ENCODE measurements at regions not wholly inside any gene's neighbourhood (a gene's known extent, or its start where the extent isn't known, plus 50 kb on each side); places are given as distances from the start of the nearest gene placed in this dataset.

DNA sequence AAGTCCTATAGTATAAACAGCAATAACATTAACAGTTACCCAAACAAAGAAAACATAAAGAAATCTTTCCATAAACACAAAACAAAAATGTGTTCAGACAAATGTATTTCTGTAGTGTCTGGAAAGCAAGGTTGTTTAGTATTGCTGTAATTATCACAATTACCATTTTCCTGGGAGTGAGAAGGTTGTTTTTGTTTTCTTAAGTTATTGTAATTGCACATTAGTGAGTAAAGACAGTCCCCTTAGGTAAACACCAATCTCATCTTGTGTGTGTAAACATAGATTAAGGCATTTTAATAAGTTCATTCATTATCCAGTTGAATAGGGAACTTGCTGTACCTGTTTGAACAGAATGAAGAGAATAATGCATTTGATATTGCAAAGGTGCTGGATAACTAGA is 356.9 kb upstream of the ADGRL4 start:
- no peak for DNase-seq (ENCODE audit: low spot score)

DNA sequence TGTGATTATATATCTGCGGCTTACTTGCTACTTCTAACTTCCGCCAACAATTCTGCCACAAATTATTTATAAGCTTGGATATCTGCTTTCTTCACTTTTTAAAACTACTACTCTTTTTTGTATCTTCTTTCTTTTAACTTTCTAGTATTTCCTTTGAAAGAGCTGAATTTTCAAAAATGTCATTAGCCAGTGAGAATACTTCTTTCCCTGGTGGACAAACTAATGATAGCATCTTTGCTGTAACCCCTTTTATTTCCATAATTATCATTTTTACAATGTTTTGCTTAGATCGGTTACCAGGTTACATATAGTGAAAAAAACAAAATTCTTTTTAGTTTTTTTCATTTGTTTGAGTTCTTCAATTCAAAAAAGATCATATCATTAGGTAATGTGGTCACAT is 355.9 kb upstream of the ADGRL4 start:
- no peak for DNase-seq (ENCODE audit: low spot score)

DNA sequence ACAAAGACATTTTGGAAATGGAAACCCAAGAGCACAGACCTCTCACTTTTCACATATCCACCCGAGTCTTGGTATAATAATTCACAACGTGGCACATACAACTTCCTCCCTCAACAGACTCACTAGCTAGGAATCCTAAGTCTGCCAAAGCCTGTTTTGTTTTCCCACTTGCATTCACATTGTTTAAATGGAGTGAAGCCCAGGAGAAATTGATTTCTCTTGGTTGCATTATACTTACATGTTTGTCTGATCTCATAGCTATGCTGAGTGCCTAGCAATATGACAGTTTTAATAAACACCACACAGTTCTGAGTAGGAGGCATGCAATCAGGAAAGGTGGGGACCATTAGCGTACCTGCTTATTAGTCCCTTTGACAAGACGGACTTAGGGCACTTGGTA is 348.6 kb upstream of the ADGRL4 start:
- DNase-seq (ENCODE audit: low spot score), result no peak

DNA sequence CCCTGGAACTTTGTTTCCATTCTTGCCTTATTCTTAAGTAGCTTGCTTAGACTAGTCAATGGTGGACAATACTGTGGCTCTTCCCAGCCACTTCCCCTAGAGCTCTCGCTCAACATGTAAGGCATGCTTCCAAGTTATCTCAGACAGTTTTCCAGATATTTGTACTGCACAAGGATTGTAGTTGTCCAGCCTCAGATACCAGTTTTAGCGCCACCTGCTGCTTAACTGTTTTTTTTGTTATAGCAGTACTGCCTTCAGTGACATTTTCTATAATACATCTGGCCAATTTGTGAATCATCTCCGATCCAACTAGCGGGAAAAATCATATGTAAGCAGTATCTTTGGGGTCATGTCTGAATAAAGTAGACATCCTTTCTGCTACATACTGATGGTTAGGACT is 346.7 kb upstream of the ADGRL4 start:
- DNase-seq (ENCODE audit: low spot score), result peak; percentile 10

DNA sequence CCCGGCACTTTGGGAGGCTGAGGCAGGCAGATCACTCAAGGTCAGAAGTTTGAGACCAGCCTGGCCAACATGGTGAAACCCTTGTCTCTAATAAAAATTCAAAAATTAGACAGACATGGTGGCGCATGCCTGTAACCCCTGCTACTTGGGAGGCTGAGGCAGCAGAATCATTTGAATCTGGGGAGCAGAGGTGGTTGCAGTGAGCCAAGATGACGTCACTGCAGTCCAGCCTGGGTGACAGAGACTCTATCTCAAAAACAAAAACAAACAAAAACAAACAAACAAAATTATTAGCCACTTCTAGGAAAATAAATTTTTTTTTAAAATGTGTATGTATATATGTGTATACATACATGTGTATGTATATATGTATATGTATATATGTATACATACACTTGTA is 320.3 kb upstream of the ADGRL4 start:
- DNase-seq (ENCODE audit: low spot score), result no peak

DNA sequence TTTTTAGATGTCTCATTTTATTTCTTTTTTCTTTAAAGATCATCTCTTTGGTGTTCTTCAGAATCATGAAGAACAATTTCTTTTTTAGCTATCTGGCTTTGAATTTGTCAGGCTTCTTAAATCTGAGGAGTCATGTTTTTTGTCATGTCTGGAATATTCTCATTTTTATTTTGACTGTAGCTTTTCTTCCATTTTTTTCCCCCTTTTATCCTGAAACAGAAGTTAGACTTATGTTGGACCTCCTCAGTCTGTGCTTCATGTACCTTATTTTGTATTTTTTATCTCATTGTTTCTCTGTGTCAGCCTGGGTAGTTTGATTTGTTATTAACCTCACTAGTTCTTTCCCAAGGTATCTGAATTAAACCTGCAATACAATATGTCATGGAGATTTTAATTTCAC is 319.2 kb upstream of the ADGRL4 start:
- DNase-seq (ENCODE audit: low spot score), result no peak

DNA sequence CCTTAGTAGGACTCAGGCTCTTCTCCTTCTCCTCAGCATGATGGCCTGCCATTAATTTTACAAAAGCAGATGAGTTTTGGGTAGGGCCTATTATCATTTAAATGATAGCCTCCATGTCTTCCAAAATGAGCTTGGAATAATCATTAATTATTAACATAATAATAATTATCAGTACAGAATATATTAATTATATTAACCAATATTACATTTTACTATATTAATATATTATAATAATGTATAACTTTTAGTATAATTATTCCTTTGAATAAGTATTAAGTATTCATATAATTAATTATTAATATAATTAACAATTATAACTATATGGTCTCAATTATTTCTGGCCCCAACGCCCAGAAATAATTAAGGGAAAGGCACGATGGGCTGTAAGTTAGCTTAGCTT is 318.6 kb upstream of the ADGRL4 start:
- no peak for DNase-seq (ENCODE audit: low spot score)

DNA sequence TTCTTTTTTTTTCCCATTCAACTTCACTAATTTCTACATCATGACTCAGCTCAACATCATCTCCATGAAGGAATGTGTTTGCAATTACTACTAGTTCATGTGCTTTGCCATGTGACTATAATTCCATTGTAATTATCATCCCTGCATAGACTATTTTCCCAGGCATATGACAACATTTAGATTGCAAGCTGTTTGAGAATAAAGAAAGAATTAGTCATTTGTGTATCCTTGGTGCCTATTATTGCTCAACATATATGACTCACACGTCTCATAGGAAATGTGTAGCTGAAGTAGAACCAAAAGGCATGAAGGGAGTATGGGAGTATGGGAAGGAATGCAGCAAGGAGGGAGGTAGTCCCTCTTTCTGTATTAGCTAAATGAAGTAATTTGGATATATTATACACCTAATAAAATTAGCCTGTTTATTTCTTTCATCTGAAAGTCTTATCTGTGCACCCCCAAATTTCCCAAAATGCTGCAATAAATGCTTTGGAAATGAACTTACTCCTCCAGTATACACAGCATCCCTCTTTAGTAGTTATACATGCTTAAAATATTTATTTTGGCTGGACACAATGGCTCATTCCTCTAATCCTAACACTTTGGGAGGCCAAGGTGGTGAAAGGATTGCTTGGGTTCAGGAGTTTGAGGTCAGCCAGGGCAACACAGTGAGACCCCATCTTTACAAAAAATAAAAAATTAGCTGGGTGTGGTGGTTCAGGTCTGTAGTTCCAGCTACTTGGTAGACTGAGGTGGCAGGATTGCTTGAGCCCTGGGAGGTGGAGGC is 316.9 kb upstream of the ADGRL4 start:
- DNase-seq (ENCODE audit: low spot score), result no peak

DNA sequence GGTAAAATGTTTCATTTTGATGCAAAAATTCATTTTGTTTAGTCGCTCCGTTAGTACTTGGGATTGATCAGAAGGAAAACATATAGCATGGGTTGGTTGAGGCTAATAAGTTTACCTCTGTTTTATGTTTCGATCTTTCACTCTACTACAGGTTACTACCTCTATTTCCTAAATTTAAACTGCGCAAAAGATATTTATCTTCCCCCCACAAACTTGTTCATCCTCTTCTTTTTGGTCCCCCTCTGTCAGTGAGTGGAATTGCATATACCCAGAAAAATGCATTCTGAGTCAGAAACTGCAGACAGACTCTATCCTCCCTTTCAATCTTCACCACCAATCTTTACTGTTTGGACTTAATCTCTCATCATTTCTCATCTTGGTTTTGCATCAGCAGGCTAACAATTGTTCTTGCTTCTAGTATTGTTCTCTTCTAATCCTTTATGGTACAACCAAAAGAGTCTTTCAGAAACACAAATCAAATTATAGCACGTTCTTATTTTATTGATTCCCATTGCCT is 316.0 kb upstream of the ADGRL4 start:
- DNase-seq (ENCODE audit: low spot score), result no peak

DNA sequence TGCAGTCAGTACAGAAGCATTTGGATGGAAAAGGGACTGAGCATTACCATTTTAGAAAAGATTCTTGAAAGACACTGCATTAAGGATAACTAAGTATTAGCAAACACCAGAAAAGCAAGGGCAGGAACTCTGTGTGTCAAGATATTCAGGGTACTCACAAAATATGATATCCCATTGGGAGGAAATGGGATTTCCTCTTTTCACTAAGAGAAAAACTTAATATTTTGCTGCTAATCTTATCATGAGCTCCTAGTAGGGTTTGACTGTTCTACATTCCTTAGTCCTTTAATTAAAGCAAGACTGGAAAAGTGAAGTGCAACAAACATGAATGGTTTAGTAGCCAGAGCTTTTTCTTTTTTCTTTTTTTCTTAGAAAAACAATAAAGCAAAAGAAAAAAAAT is 305.9 kb upstream of the ADGRL4 start:
- no peak for DNase-seq (ENCODE audit: low spot score)

DNA sequence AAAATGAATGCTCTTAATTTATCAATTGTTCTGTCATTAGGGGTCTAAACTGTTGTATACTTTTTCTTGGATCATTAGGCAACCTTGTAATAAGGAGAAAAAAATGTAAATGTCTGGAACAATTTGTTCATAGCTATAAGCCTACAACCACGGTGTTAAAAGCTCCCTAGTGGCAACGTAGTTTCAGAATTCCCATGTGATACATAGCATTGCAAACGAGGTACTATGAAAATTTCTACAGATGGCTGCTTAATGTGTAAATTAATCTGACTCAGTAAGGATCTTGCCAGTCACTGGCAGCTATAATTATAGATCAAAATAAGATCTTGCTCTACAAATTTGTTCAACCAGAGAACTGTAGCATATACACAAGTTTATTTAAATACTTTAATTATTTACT is 304.1 kb upstream of the ADGRL4 start:
- DNase-seq (ENCODE audit: low spot score), result no peak

DNA sequence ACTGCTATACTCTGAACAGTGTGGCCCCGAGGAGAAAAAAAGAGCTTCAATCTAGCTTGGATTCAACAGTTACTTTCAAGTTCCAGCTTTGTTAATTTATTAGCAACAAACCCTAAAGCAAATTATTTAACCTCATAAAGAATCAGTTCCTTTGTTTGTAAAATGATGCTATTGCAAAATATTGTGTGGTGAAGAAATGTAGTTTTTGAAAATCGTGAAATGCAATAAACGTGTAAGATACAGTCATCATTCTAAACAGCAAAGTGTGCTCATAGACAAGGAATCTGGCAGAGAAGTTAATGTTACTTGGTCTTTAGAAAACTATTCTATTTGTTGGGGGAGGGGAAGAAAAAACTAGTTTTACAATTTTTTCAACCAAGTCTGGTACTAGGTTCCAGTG is 297.6 kb upstream of the ADGRL4 start:
- no peak for DNase-seq (ENCODE audit: low spot score)

DNA sequence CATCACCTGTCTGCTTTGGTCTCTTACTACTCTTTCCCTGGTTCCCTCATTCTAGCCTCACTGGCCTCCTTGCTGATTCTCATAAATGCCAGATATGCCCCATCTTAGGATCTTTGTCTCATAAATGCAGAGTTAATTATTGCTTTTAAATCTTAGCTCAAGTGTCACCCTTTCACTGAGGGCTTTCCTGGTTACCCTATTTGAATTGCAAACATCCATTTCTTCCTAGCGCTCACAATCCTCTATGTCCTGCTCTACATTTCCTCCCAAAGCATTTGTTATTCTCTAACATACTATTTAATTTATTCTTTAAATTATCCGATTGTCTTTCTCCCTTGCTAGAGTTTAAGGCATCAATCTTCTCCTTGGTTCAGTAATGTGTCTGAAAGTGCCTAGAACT is 296.5 kb upstream of the ADGRL4 start:
- DNase-seq (ENCODE audit: low spot score), result no peak

DNA sequence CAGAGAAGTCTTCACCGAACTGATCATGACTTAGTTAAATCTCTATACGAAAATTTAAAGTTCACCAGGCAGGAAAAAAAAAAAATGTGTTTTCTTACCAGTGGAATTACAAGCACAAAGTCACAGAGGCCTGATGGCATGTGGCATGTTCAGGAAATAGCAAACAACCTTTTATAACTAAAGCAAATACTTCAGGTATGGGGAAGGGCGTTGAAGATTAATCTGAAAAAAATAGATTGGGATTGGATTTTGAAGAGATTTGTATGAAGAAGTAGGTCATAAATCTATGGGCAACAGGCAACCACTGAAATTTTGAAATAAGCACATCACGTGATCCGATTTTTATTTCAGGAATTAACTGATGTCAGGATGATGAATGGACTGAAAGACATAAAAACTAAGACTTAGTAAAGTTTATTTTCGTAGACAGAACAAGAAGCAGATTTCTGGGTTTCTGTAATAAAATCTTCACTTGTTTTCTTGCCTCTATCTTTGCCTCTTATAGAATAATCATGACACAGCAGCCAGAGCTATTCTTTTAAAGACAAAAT is 295.9 kb upstream of the ADGRL4 start:
- DNase-seq (ENCODE audit: low spot score), result no peak

DNA sequence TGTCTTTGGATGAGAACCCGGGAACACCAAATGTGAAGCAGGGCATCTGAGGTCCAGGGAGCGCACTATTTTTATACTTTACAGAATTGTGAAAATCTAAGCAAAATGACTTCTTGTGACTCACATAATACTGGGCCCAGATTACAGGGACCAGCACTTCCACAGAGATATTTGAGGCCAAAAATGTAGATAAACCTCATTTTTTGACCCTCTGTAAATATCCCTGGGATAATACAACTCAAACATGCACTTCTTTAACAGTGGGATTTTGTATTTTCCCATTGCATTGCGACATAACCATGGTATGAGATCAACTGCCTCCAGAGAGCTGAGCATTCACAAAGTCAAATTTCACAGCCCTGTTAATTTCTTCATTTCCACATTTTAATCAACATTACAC is 289.4 kb upstream of the ADGRL4 start:
- DNase-seq (ENCODE audit: low spot score), result no peak

DNA sequence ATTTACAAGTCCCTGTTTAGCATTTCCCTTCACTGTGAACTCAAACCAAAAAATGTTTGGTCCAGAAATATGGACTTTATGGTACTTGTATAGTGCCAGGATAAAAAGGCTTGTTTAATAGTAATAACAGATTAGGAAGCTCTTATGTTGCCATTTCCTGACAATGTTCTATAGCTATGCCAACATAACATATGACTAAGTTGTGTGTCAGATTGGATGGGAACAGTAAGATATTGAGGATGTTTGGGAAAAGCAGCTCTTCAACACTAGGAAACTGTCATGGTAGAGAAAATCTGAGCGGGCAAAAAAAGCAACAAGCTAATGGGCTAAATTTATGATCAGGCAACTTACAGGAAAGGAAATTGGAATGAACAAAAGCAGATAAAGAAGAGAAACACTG is 287.1 kb upstream of the ADGRL4 start:
- no peak for DNase-seq (ENCODE audit: low spot score)

DNA sequence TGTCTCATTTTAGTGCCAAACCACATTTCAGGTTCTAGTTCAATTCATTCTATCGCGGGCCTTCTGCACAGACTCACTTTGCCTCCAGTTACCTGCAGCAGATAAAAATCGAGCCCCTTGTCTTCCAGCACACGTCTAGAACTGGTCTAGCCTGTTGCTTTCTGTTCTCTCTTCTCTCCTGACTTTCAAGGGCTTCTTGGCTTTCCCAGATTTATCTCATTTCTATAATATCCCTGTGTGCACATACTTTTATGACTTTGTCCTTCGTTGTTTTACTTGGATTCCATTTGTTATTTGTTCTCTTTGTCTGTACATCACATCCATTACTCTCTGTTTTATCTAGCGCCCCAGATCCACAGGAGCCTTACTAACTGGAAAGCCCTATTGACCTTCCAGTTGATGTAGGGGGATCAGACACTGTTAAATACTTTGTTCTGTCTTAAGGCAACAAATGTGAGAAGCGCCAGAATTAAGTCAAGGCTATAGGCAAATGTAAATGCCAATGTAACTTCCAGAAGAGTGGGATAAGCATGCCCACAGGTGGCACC is 284.5 kb upstream of the ADGRL4 start:
- no peak for DNase-seq (ENCODE audit: low spot score)

DNA sequence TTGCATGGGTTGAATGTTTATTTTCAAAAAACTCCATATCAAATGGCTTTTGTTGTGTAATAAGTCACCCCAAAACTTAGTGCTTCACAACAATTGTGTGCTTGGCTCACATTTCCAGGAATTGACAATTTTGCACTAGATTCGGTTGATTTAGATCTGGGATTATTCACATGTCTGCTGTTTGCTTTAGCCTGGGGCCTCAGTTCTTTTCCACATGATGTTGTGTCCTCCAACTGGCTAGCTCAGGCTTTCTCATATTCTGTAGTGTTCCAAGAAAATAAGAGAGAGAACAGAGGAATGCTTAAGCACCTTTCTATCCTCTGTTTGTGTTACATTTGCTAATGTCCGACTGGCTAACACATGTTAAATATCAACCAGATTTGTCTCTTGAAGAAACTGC is 281.5 kb upstream of the ADGRL4 start:
- DNase-seq (ENCODE audit: low spot score), result no peak

DNA sequence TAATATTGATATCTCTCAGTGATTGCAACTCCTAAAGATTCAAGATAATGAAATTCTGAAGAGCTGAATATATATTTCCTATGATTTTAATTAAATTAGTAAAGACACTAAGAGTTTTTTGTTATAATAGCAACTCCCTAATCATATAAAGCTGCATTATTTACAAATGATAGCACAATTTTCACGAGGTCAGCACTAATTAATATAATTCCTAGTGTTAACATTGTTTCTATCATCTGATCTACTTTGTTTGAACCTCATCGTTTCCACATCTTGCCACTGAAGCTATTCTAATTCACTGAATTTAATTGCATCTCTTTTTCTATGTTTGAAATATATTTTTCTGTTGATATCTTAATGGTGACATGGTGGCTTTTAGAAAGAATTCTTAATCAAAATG is 279.1 kb upstream of the ADGRL4 start:
- no peak for DNase-seq (ENCODE audit: low spot score)

DNA sequence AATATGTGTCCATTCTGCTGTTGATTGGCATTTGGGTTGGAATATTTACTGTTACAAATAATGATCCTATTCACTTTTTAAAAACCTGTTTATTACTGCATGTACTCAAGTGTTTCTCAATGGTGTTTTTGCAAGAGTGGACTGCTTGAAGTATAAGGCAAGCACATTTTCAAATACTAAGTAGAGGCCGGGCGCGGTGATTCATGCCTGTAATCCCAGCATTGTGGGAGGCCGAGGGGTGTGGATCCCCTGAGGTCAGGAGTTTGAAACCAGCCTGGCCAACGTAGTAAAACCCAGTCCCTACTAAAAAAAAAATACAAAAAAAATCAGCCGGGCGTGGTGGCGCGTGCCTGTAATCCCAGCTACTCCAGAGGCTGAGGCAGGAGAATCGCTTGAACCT is 276.9 kb upstream of the ADGRL4 start:
- no peak for DNase-seq (ENCODE audit: low spot score)

DNA sequence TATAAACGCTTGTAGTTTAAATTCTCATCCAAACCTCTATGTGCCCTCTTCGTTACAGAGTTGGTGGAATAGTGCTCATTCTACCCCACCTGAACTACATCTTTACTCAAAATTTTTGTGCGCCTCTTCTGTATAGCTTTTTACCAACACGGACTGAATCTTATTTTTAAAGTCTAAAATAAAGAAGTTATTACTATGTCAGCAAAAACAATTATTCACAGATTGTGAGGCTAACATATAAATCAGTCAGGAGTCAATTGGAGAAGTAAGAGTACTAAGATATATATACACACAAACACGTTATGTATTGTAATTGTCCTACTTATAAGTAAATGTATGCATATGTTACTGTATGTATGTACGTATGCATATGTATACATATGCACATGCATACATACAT is 274.9 kb upstream of the ADGRL4 start:
- no peak for DNase-seq (ENCODE audit: low spot score)

DNA sequence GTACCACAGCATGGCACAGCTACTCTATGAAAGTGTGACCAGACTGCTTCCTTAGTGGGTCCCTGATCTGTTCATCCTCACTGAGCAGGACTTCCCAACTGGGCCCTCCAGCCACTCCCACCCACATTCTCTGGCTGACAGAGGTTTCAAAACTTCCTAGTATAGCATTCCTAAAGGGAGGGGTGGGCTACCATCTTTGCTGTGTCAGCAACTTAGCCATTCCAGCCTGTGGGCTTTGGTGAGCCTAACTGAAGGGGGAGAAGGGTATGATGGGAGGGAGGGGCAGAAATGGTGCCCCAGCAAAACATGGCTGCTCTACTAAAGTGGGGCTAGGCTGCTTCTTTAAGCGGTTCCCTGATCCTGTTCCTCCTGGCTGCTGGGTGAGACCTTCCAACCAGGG is 265.2 kb upstream of the ADGRL4 start:
- DNase-seq (ENCODE audit: low spot score), result no peak

Measured in SK-N-DZ (cell line).